Hepatocyte (in vitro differentiated cells): ENCODE measurements at regions not wholly inside any gene's neighbourhood (a gene's known extent, or its start where the extent isn't known, plus 50 kb on each side); places are given as distances from the start of the nearest gene placed in this dataset.

Experiments used
- DNase-seq: peaks from one replicate; pipeline ENCODE4 v3.0.0-alpha.2; 2016; ENCODE audit warnings: low spot score
- H2AFZ ChIP-seq: fragments of 200-600 bp; sonication (generic); 2 replicates; pipeline ENCODE4 v1.6.0; 2016; ENCODE audit warnings: antibody characterized with exemption, mild to moderate bottlenecking
- H3K27ac ChIP-seq: fragments of 200-600 bp; sonication (generic); 2 replicates; pipeline ENCODE4 v1.5.1; 2016; ENCODE audit warnings: mild to moderate bottlenecking
- H3K27me3 ChIP-seq: fragments of 200-600 bp; sonication (generic); 2 replicates; pipeline ENCODE4 v1.6.1; 2016
- H3K36me3 ChIP-seq: fragments of 200-600 bp; sonication (generic); replicated peaks from 2 replicates; pipeline ENCODE4 v1.5.1; 2016; ENCODE audit warnings: low read depth; ENCODE audit not compliant: insufficient read depth
- H3K4me1 ChIP-seq: fragments of 200-600 bp; sonication (generic); 2 replicates; pipeline ENCODE4 v1.5.1; 2016; ENCODE audit warnings: mild to moderate bottlenecking, moderate library complexity; ENCODE audit not compliant: insufficient read depth
- H3K4me2 ChIP-seq: fragments of 200-600 bp; sonication (generic); 2 replicates; pipeline ENCODE4 v1.6.0; 2016
- H3K4me3 ChIP-seq: fragments of 200-600 bp; sonication (generic); 2 replicates; pipeline ENCODE4 v1.5.1; 2016; ENCODE audit warnings: mild to moderate bottlenecking
- H3K79me2 ChIP-seq: fragments of 200-600 bp; sonication (generic); 2 replicates; pipeline ENCODE4 v1.6.0; 2017; ENCODE audit warnings: mild to moderate bottlenecking
- H3K9me2 ChIP-seq: fragments of 200-600 bp; sonication (generic); replicated peaks from 2 replicates; pipeline ENCODE4 v1.6.0; 2017; ENCODE audit warnings: mild to moderate bottlenecking; ENCODE audit not compliant: insufficient read depth
- H3K9me3 ChIP-seq: fragments of 200-600 bp; sonication (generic); 2 replicates; pipeline ENCODE4 v1.5.1; 2016; ENCODE audit warnings: low read depth, mild to moderate bottlenecking
- H4K20me1 ChIP-seq: fragments of 200-600 bp; sonication (generic); 2 replicates; pipeline ENCODE4 v1.6.0; 2016; ENCODE audit warnings: mild to moderate bottlenecking; ENCODE audit not compliant: insufficient read depth, poor library complexity, severe bottlenecking
- EZH2 ChIP-seq: fragments of 200-600 bp; sonication (generic); IDR thresholded peaks from 2 replicates; pipeline ENCODE4 v1.6.1; 2016; ENCODE audit warnings: antibody characterized with exemption, mild to moderate bottlenecking, borderline replicate concordance
- EZH2phosphoT487 ChIP-seq: fragments of 200-600 bp; sonication (generic); IDR thresholded peaks from one replicate; pipeline ENCODE4 v1.6.1; 2018; ENCODE audit warnings: antibody characterized with exemption, mild to moderate bottlenecking, low read depth, moderate library complexity; ENCODE audit not compliant: unreplicated experiment, severe bottlenecking
- WGBS: methylation state at CpG from one replicate; pipeline ENCODE4 v1.1.6; 2016; ENCODE audit warnings: low lambda C conversion rate; ENCODE audit errors: missing lambda C conversion rate; 5-methylcytosine and 5-hydroxymethylcytosine counted together
- TF ChIP-seq, protein P1 (sequence below): fragments of 200-600 bp; sonication (generic); IDR thresholded peaks from 2 replicates; pipeline ENCODE4 v1.5.1; 2016; ENCODE audit warnings: antibody characterized with exemption, mild to moderate bottlenecking; ENCODE audit not compliant: poor library complexity

DNA sequence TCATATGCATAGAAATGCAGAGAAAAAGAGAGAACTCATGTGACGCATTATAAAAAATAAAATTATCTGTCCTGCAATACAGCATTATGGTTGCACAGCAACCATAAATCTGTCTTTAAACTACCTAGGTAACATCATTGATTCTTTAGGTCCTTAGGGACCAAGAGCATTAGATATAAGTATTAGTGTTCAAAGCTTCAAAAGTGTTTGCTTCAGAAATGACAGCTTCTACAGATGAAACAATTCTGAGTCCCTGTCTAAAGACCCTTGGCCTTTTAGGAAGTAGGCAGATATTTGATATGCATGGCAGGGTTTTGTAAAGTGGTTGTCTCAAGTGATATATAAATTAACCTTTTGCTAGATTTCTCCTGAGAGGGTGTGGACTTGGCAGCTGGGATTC, 454.2 kb downstream of the GBE1 start:
- TF ChIP-seq EZH2phosphoT487 (no peak), EZH2 (no peak)
- TF ChIP-seq, protein P1, sequence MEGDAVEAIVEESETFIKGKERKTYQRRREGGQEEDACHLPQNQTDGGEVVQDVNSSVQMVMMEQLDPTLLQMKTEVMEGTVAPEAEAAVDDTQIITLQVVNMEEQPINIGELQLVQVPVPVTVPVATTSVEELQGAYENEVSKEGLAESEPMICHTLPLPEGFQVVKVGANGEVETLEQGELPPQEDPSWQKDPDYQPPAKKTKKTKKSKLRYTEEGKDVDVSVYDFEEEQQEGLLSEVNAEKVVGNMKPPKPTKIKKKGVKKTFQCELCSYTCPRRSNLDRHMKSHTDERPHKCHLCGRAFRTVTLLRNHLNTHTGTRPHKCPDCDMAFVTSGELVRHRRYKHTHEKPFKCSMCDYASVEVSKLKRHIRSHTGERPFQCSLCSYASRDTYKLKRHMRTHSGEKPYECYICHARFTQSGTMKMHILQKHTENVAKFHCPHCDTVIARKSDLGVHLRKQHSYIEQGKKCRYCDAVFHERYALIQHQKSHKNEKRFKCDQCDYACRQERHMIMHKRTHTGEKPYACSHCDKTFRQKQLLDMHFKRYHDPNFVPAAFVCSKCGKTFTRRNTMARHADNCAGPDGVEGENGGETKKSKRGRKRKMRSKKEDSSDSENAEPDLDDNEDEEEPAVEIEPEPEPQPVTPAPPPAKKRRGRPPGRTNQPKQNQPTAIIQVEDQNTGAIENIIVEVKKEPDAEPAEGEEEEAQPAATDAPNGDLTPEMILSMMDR, result no peak
- H3K4me3 ChIP-seq, result no peak overlapping the region
- DNase-seq, result no peak
- no peaks in the 10 kb centered on the region for H3K27me3 ChIP-seq
- H3K4me1 ChIP-seq, result no peaks in the 10 kb centered on the region
- H3K27ac ChIP-seq, result no peak overlapping the region
- H4K20me1 ChIP-seq, result no peaks in the 10 kb centered on the region
- H3K4me2 ChIP-seq, result no peak overlapping the region
- WGBS, result 100% methylated on average over 1 of the region's 1 CpG
- H3K9me3 ChIP-seq, result no peaks in the 10 kb centered on the region
- no peaks in the 10 kb centered on the region for H3K9me2 ChIP-seq
- H2AFZ ChIP-seq, result no peak overlapping the region
- no peaks in the 10 kb centered on the region for H3K36me3 ChIP-seq
- H3K79me2 ChIP-seq, result no peaks in the 10 kb centered on the region

DNA sequence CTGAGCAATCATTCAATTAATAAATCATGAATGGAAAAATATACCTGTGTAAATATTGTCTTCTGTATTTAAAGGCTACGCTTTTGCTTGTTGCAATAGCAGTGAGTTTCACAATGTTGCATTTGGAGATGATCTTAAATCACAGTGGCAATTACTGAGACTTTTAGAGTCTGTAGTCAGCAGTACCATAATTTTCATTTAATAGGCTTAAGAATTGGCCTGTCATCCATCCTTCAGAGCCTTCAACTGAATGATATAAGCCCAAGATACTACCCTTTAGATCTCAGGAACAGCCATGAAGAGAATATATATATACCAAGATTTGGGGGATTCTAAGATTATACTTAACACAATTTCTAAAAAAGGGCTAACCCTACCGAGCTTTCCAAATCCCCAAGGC, 458.1 kb downstream of the GBE1 start:
- DNase-seq, result no peak

DNA sequence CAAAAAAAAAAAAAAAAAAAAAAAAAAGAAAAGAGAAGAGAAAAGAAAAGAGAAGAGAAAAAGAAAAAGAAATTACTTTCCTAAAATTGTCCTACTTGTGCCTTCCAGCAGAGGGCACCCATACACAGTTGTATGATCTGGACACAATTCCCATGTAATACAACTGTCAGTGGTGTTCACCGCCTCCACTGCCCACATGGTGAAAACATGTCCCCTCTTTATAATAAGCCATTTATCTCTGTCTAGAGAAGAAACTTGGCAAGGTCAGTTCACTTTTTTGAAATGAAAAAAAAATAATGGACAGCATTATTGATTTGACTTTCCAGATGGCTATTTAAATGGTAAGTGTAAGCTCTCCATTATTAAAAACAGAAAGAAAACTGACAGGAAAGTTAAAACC, 459.4 kb downstream of the GBE1 start:
- H3K27ac ChIP-seq, result no peak overlapping the region
- no peaks in the 10 kb centered on the region for H4K20me1 ChIP-seq
- peaks cover 7% of the 10 kb centered on the region for H3K4me1 ChIP-seq
- no peaks in the 10 kb centered on the region for H3K9me2 ChIP-seq
- H3K9me3 ChIP-seq, result no peaks in the 10 kb centered on the region
- H3K79me2 ChIP-seq, result no peaks in the 10 kb centered on the region
- no peaks in the 10 kb centered on the region for H3K27me3 ChIP-seq
- no peak overlapping the region for H3K4me3 ChIP-seq
- no peak overlapping the region for H2AFZ ChIP-seq
- TF ChIP-seq, protein P1, result peak; percentile 65
- TF ChIP-seq EZH2phosphoT487, result no peak
- H3K36me3 ChIP-seq, result no peaks in the 10 kb centered on the region
- DNase-seq, result peak; percentile 67
- 32% methylated on average over 1 of the region's 1 CpG for WGBS
- no peak overlapping the region for H3K4me2 ChIP-seq

More for the DNA sequence above, 458.1 kb downstream of the GBE1 start:
- H3K36me3 ChIP-seq, result no peaks in the 10 kb centered on the region
- TF ChIP-seq EZH2phosphoT487, result no peak
- TF ChIP-seq EZH2, result no peak
- TF ChIP-seq, protein P1, result no peak
- H3K27ac ChIP-seq, result no peak overlapping the region
- WGBS, result 90% methylated on average over 2 of the region's 2 CpGs
- no peak overlapping the region for H3K4me2 ChIP-seq
- H3K4me3 ChIP-seq, result no peak overlapping the region
- no peak overlapping the region for H2AFZ ChIP-seq
- no peaks in the 10 kb centered on the region for H4K20me1 ChIP-seq
- H3K27me3 ChIP-seq, result no peaks in the 10 kb centered on the region
- H3K9me3 ChIP-seq, result no peaks in the 10 kb centered on the region
- peaks cover 7% of the 10 kb centered on the region for H3K4me1 ChIP-seq
- H3K79me2 ChIP-seq, result no peaks in the 10 kb centered on the region
- no peaks in the 10 kb centered on the region for H3K9me2 ChIP-seq

DNA sequence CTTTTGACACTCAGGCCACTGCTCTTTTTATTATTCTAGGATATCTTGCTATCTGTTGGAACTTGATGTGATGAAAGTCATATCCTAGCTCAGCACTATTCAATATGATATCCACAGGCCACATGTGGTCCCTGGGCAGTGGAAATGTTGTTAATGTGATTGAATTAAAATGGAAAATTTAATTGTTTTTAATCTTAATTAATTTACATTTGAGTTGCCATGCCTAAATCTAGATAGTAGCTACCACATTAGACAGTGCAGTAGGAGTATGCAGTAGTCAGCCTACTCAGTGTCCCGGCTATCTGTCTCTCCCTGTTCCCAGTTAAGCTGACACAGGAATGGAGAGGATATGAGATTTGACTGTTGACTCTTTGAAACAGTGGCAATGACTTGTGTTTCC, 460.2 kb downstream of the GBE1 start:
- 26% methylated on average over 1 of the region's 1 CpG for WGBS
- no peaks in the 10 kb centered on the region for H3K9me2 ChIP-seq
- no peak for DNase-seq
- H4K20me1 ChIP-seq, result no peaks in the 10 kb centered on the region
- TF ChIP-seq, protein P1, result no peak
- no peak for TF ChIP-seq EZH2
- no peak for TF ChIP-seq EZH2phosphoT487
- no peaks in the 10 kb centered on the region for H3K79me2 ChIP-seq
- no peaks in the 10 kb centered on the region for H3K36me3 ChIP-seq
- no peaks in the 10 kb centered on the region for H3K27me3 ChIP-seq
- no peak overlapping the region for H2AFZ ChIP-seq
- H3K9me3 ChIP-seq, result no peaks in the 10 kb centered on the region
- no peak overlapping the region for H3K4me2 ChIP-seq
- H3K4me1 ChIP-seq, result peaks cover 7% of the 10 kb centered on the region
- no peak overlapping the region for H3K4me3 ChIP-seq
- H3K27ac ChIP-seq, result no peak overlapping the region
